ENCODE measurements at regions not wholly inside any gene's neighbourhood (a gene's known extent, or its start where the extent isn't known, plus 50 kb on each side); places are given as distances from the start of the nearest gene placed in this dataset.

DNA sequence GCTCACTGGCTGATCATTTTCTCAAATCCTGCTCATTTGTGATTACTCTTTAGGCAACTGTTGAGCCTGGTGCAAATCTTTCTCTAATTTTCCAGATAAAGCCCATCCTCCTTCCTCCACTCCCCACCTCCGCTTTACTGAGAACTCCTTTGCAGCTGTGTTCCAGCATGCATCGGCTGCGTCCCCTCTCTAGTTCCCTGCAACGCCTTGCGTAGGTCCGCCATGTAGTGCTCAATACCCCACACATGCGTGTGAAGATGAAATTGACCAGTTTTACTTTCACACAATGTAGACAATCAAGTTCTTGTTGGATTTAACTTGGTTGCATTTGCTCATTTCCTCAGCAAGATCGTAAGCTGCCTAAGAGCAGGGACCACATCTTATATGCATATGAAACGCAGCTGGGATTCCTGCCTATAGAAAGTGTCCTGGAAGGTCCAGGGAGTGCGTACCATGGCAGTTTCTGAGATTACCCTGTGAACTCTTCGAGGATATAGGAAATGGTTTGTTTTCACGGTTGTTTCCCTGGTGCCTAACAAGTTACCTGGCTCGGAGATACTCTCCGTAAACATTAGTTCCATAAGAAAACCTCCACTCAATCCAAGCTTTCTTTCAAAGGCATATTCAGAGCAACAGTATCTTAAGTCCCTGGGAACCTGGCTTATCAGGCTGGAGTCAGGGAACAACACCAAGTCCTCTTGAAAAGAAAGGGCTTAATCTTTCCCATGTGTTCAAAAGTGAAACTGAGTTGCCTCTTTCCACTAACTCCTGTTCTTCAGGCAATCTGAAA, 766.4 kb upstream of the ID2 start:
- H3K4me3 ChIP-seq (ENCODE audit: low read length in 2 of 2): peak overlapping the region; percentile 39 to 60
- no peaks in the 10 kb centered on the region for H3K9me3 ChIP-seq (ENCODE audit: control insufficient read depth in 2 of 2, low read length in 2 of 2)
- no peaks in the 10 kb centered on the region for H3K27me3 ChIP-seq (ENCODE audit: control insufficient read depth in 2 of 2, insufficient read depth in 2 of 2, low read length in 2 of 2)
- H3K36me3 ChIP-seq (ENCODE audit: control insufficient read depth in 2 of 2, insufficient read depth in 2 of 2, low read length in 2 of 2): no peaks in the 10 kb centered on the region
- H3K9ac ChIP-seq (ENCODE audit: low read depth in 1 of 2, low read length in 2 of 2): no peak overlapping the region
- no peak overlapping the region for H3K27ac ChIP-seq (ENCODE audit: low read depth in 2 of 2, low read length in 2 of 2)
- H3K4me1 ChIP-seq (ENCODE audit: control insufficient read depth in 2 of 2, insufficient read depth in 2 of 2, low read length in 2 of 2): no peaks in the 10 kb centered on the region

DNA sequence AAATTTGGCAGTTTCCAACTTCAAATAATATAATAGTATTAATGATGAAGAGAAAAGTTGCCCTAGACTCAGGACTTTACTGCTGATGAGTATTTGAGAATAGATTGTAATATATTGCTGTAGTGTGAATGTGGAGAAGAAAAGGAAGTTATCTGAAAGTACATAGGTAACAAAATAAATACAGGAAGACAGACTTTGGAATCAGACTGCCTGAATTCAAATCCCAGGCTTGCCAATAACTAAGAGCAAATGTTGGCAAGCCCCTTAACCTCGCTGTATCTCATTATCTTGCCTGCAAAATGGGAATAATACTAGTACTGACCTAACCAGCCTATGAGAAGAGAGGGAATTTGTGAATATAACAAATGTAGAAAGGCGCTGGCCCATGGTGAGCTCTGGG, 765.2 kb upstream of the ID2 start:
- Histone ChIP-seq H3K27me3 (ENCODE audit: control insufficient read depth in 2 of 2, insufficient read depth in 2 of 2, low read length in 2 of 2) (no peaks in the 10 kb centered on the region), H3K9ac (ENCODE audit: low read depth in 1 of 2, low read length in 2 of 2) (no peak overlapping the region), H3K4me1 (ENCODE audit: control insufficient read depth in 2 of 2, insufficient read depth in 2 of 2, low read length in 2 of 2) (no peaks in the 10 kb centered on the region), H3K9me3 (ENCODE audit: control insufficient read depth in 2 of 2, low read length in 2 of 2) (no peaks in the 10 kb centered on the region), H3K4me3 (ENCODE audit: low read length in 2 of 2) (no peak overlapping the region), H3K27ac (ENCODE audit: low read depth in 2 of 2, low read length in 2 of 2) (no peak overlapping the region), H3K36me3 (ENCODE audit: control insufficient read depth in 2 of 2, insufficient read depth in 2 of 2, low read length in 2 of 2) (no peaks in the 10 kb centered on the region)

DNA sequence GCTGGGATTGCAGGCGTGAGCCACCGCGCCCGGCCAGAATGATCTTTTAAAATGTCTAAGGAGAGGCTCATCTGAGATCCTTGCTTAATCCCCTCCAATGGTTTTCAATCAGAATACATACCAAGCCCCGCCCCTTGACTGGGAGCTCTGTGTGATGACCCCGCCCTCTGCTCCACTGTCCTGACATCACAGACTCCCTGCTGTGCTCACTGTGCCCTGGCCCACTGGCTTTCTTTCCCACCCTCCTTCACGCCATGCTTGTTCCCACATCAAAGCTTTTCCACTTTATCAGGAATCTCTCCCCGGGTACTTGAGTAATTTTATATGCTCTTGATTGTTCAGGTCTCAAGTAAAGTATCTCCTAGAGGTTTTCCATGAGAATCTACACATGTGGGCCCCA, 762.3 kb upstream of the ID2 start:
- no peaks in the 10 kb centered on the region for H3K36me3 ChIP-seq (ENCODE audit: control insufficient read depth in 2 of 2, insufficient read depth in 2 of 2, low read length in 2 of 2)
- H3K27me3 ChIP-seq (ENCODE audit: control insufficient read depth in 2 of 2, insufficient read depth in 2 of 2, low read length in 2 of 2): no peaks in the 10 kb centered on the region
- no peaks in the 10 kb centered on the region for H3K9me3 ChIP-seq (ENCODE audit: control insufficient read depth in 2 of 2, low read length in 2 of 2)
- H3K9ac ChIP-seq (ENCODE audit: low read depth in 1 of 2, low read length in 2 of 2): no peak overlapping the region
- H3K27ac ChIP-seq (ENCODE audit: low read depth in 2 of 2, low read length in 2 of 2): no peak overlapping the region
- no peak overlapping the region for H3K4me3 ChIP-seq (ENCODE audit: low read length in 2 of 2)
- no peaks in the 10 kb centered on the region for H3K4me1 ChIP-seq (ENCODE audit: control insufficient read depth in 2 of 2, insufficient read depth in 2 of 2, low read length in 2 of 2)

- Histone ChIP-seq H3K36me3 (ENCODE audit: control insufficient read depth in 2 of 2, insufficient read depth in 2 of 2, low read length in 2 of 2) (no peaks in the 10 kb centered on the region), H3K9me3 (ENCODE audit: control insufficient read depth in 2 of 2, low read length in 2 of 2) (no peaks in the 10 kb centered on the region), H3K9ac (ENCODE audit: low read depth in 1 of 2, low read length in 2 of 2) (no peak overlapping the region), H3K4me1 (ENCODE audit: control insufficient read depth in 2 of 2, insufficient read depth in 2 of 2, low read length in 2 of 2) (no peaks in the 10 kb centered on the region), H3K4me3 (ENCODE audit: low read length in 2 of 2) (no peak overlapping the region), H3K27me3 (ENCODE audit: control insufficient read depth in 2 of 2, insufficient read depth in 2 of 2, low read length in 2 of 2) (no peaks in the 10 kb centered on the region), H3K27ac (ENCODE audit: low read depth in 2 of 2, low read length in 2 of 2) (no peak overlapping the region)
Observed at GRCh38 chr2:7924023-7924762, 757.7 kb upstream of the ID2 start.

GRCh38 chr2:7925506-7925905, 756.4 kb upstream of the ID2 start:
- no peaks in the 10 kb centered on the region for H3K27me3 ChIP-seq (ENCODE audit: control insufficient read depth in 2 of 2, insufficient read depth in 2 of 2, low read length in 2 of 2)

GRCh38 chr2:7927691-7928090, 754.2 kb upstream of the ID2 start:
- Histone ChIP-seq H3K27ac (ENCODE audit: low read depth in 2 of 2, low read length in 2 of 2) (no peak overlapping the region), H3K4me1 (ENCODE audit: control insufficient read depth in 2 of 2, insufficient read depth in 2 of 2, low read length in 2 of 2) (no peaks in the 10 kb centered on the region), H3K36me3 (ENCODE audit: control insufficient read depth in 2 of 2, insufficient read depth in 2 of 2, low read length in 2 of 2) (no peaks in the 10 kb centered on the region), H3K9ac (ENCODE audit: low read depth in 1 of 2, low read length in 2 of 2) (no peak overlapping the region), H3K4me3 (ENCODE audit: low read length in 2 of 2) (no peak overlapping the region), H3K27me3 (ENCODE audit: control insufficient read depth in 2 of 2, insufficient read depth in 2 of 2, low read length in 2 of 2) (no peaks in the 10 kb centered on the region), H3K9me3 (ENCODE audit: control insufficient read depth in 2 of 2, low read length in 2 of 2) (no peaks in the 10 kb centered on the region)

More at GRCh38 chr2:7925506-7925905, 756.4 kb upstream of the ID2 start:
- no peak overlapping the region for H3K9ac ChIP-seq (ENCODE audit: low read depth in 1 of 2, low read length in 2 of 2)
- no peaks in the 10 kb centered on the region for H3K36me3 ChIP-seq (ENCODE audit: control insufficient read depth in 2 of 2, insufficient read depth in 2 of 2, low read length in 2 of 2)
- H3K9me3 ChIP-seq (ENCODE audit: control insufficient read depth in 2 of 2, low read length in 2 of 2): no peaks in the 10 kb centered on the region
- H3K4me1 ChIP-seq (ENCODE audit: control insufficient read depth in 2 of 2, insufficient read depth in 2 of 2, low read length in 2 of 2): no peaks in the 10 kb centered on the region
- H3K4me3 ChIP-seq (ENCODE audit: low read length in 2 of 2): no peak overlapping the region
- no peak overlapping the region for H3K27ac ChIP-seq (ENCODE audit: low read depth in 2 of 2, low read length in 2 of 2)

DNA sequence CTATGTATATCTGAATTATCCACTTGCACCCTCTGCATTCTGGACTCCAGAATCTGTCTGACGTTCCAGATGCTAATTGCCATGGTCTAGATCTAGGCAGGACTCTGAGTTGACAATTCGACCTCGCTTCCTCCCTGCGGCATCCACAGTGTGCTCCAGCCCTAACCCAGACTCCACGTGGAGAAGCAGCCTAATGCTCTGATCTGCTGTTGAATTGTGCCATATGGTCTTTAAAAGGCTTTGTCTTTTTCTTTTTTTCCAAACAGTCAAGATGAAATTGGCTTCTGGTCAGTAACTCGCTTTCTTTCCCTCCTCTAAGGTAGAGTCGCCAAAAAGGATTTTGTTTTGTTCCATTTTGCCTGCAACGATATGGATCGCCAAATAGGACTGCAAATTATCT, 752.6 kb upstream of the ID2 start:
- Histone ChIP-seq H3K4me3 (ENCODE audit: low read length in 2 of 2) (no peak overlapping the region), H3K36me3 (ENCODE audit: control insufficient read depth in 2 of 2, insufficient read depth in 2 of 2, low read length in 2 of 2) (no peaks in the 10 kb centered on the region), H3K27ac (ENCODE audit: low read depth in 2 of 2, low read length in 2 of 2) (no peak overlapping the region), H3K4me1 (ENCODE audit: control insufficient read depth in 2 of 2, insufficient read depth in 2 of 2, low read length in 2 of 2) (peaks cover 5 to 9% of the 10 kb centered on the region in 2 donors), H3K9me3 (ENCODE audit: control insufficient read depth in 2 of 2, low read length in 2 of 2) (no peaks in the 10 kb centered on the region), H3K27me3 (ENCODE audit: control insufficient read depth in 2 of 2, insufficient read depth in 2 of 2, low read length in 2 of 2) (no peaks in the 10 kb centered on the region), H3K9ac (ENCODE audit: low read depth in 1 of 2, low read length in 2 of 2) (no peak overlapping the region)

GRCh38 chr2:7930800-7931635, 750.8 kb upstream of the ID2 start:
- H3K9ac ChIP-seq (ENCODE audit: low read depth in 1 of 2, low read length in 2 of 2): no peak overlapping the region
- H3K4me1 ChIP-seq (ENCODE audit: control insufficient read depth in 2 of 2, insufficient read depth in 2 of 2, low read length in 2 of 2): peaks cover 5 to 11% of the 10 kb centered on the region in 2 donors
- no peaks in the 10 kb centered on the region for H3K36me3 ChIP-seq (ENCODE audit: control insufficient read depth in 2 of 2, insufficient read depth in 2 of 2, low read length in 2 of 2)
- H3K4me3 ChIP-seq (ENCODE audit: low read length in 2 of 2): no peak overlapping the region
- H3K9me3 ChIP-seq (ENCODE audit: control insufficient read depth in 2 of 2, low read length in 2 of 2): no peaks in the 10 kb centered on the region
- H3K27me3 ChIP-seq (ENCODE audit: control insufficient read depth in 2 of 2, insufficient read depth in 2 of 2, low read length in 2 of 2): no peaks in the 10 kb centered on the region
- no peak overlapping the region for H3K27ac ChIP-seq (ENCODE audit: low read depth in 2 of 2, low read length in 2 of 2)

DNA sequence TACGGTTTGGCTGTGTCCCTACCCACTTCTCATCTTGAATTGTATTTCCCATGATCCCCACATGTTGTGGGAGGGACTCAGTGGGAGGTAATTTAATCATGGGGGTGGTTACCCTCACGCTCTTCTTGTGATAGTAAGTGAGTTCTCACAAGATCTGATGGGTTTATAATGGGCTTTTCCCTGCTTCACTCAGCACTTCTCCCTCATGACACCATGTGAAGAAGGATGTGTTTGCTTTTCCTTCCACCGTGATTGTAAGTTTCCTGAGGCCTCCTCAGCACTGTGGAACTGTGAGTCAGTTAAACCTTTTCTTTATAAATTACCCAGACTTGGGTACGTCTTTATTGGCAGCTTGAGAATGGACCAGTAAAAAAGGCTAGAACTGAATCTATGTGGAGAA, 750.0 kb upstream of the ID2 start:
- H3K4me3 ChIP-seq (ENCODE audit: low read length in 2 of 2): no peak overlapping the region
- peaks cover 5 to 11% of the 10 kb centered on the region in 2 donors for H3K4me1 ChIP-seq (ENCODE audit: control insufficient read depth in 2 of 2, insufficient read depth in 2 of 2, low read length in 2 of 2)
- H3K9ac ChIP-seq (ENCODE audit: low read depth in 1 of 2, low read length in 2 of 2): no peak overlapping the region
- no peak overlapping the region for H3K27ac ChIP-seq (ENCODE audit: low read depth in 2 of 2, low read length in 2 of 2)
- no peaks in the 10 kb centered on the region for H3K27me3 ChIP-seq (ENCODE audit: control insufficient read depth in 2 of 2, insufficient read depth in 2 of 2, low read length in 2 of 2)
- H3K36me3 ChIP-seq (ENCODE audit: control insufficient read depth in 2 of 2, insufficient read depth in 2 of 2, low read length in 2 of 2): no peaks in the 10 kb centered on the region
- H3K9me3 ChIP-seq (ENCODE audit: control insufficient read depth in 2 of 2, low read length in 2 of 2): no peaks in the 10 kb centered on the region

DNA sequence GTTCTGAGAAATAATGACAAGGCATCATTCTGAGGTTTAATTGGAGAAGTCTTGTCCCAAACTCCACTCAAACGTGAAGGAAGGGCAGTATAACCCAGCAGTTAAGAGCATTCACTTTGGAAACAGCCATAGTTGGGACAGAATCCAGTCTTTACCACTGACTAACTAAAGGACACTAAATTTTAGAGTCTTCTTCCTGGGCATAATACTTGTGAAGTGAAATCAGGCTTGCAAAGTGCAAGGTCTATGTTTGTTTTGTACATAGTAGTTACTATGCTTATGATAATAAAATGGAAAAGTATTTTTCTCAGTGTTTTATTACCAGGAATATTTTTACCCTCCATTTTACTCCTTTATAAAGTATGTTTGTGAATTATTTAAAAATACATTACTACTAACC, 748.2 kb upstream of the ID2 start:
- H3K9me3 ChIP-seq (ENCODE audit: control insufficient read depth in 2 of 2, low read length in 2 of 2): no peaks in the 10 kb centered on the region

More for the DNA sequence above, 748.2 kb upstream of the ID2 start:
- Histone ChIP-seq H3K4me3 (ENCODE audit: low read length in 2 of 2) (no peak overlapping the region), H3K4me1 (ENCODE audit: control insufficient read depth in 2 of 2, insufficient read depth in 2 of 2, low read length in 2 of 2) (peaks cover 9 to 11% of the 10 kb centered on the region in 2 donors), H3K36me3 (ENCODE audit: control insufficient read depth in 2 of 2, insufficient read depth in 2 of 2, low read length in 2 of 2) (no peaks in the 10 kb centered on the region), H3K27ac (ENCODE audit: low read depth in 2 of 2, low read length in 2 of 2) (peak overlapping the region; percentile 7 to 53), H3K27me3 (ENCODE audit: control insufficient read depth in 2 of 2, insufficient read depth in 2 of 2, low read length in 2 of 2) (no peaks in the 10 kb centered on the region), H3K9ac (ENCODE audit: low read depth in 1 of 2, low read length in 2 of 2) (no peak overlapping the region)
